ENCODE measurements at regions not wholly inside any gene's neighbourhood (a gene's known extent, or its start where the extent isn't known, plus 50 kb on each side); places are given as distances from the start of the nearest gene placed in this dataset.
"Not testable (repeated sequence)": the region's sequence is repeated elsewhere in the genome, so short reads cannot be mapped to it uniquely, and the experiment has no call there.

DNA sequence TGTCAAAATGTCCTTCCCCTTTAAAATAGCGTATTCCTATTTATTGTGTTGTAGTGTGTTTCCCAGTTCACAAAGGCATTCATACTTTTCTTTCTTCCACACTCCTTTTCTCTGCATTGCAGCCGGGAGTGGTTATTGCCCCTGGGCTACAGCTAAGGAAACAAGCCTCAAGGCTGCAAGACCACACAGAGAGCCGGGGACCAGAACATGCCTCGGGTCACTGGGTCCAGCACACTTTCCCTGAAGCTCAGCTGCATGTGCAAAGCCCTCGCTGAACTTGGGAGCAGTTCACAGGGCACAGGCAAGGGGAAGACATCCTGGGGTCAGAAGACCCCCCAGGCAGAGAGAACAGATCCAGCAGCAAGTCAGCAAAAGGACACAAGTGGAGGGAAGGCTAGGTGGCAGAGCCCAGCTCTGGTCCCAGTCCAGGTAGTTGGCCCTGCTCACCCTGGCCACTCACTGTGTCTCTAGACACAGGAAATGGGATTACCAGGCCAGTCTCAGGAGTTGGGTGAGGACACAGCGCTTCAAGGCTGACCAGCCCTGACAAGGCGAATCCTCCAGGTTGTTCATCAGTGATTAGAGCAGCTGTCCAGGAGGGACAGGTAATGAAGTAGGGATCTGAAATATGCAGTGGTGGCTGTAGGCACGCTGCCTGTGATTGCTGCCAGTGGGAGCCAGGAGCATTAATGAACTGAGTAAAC lies 118.2 kb downstream of the CD83 start:
- DNase-seq (ENCODE audit: extremely low spot score), result no peak
- Histone ChIP-seq H3K4me1 (no peaks in the 10 kb centered on the region), H3K27me3 (no peaks in the 10 kb centered on the region), H3K36me3 (no peaks in the 10 kb centered on the region), H3K9me3 (no peaks in the 10 kb centered on the region), H3K4me3 (no peak overlapping the region), H3K27ac (replicated peaks in 1 of 4) (no peak overlapping the region)
- 87% methylated on average over 8 of the region's 8 CpGs for WGBS
- intact Hi-C loops (cut with DNase I), result no loop called here
- TF ChIP-seq EP300 (IDR thresholded peaks at IDR 0.05) (no peak), CTCF (IDR thresholded peaks at IDR 0.05) (no peak), POLR2AphosphoS5 (IDR thresholded peaks at IDR 0.05) (no peak), POLR2A (IDR thresholded peaks at IDR 0.05; ENCODE audit: low read depth) (no peak)

- Histone ChIP-seq H3K27me3 (no peaks in the 10 kb centered on the region), H3K36me3 (no peaks in the 10 kb centered on the region), H3K4me1 (no peaks in the 10 kb centered on the region), H3K27ac (replicated peaks in 1 of 4) (no peak overlapping the region), H3K4me3 (no peak overlapping the region), H3K9me3 (no peaks in the 10 kb centered on the region)
- WGBS, result 95% methylated on average over 2 of the region's 2 CpGs
- intact Hi-C loops (cut with DNase I), result no loop called here
- TF ChIP-seq EP300 (IDR thresholded peaks at IDR 0.05) (no peak), POLR2A (IDR thresholded peaks at IDR 0.05; ENCODE audit: low read depth) (no peak), POLR2AphosphoS5 (IDR thresholded peaks at IDR 0.05) (no peak), CTCF (IDR thresholded peaks at IDR 0.05) (no peak)
- DNase-seq (ENCODE audit: extremely low spot score), result no peak
Observed at GRCh38 chr6:14239097-14239496, 121.5 kb downstream of the CD83 start.

DNA sequence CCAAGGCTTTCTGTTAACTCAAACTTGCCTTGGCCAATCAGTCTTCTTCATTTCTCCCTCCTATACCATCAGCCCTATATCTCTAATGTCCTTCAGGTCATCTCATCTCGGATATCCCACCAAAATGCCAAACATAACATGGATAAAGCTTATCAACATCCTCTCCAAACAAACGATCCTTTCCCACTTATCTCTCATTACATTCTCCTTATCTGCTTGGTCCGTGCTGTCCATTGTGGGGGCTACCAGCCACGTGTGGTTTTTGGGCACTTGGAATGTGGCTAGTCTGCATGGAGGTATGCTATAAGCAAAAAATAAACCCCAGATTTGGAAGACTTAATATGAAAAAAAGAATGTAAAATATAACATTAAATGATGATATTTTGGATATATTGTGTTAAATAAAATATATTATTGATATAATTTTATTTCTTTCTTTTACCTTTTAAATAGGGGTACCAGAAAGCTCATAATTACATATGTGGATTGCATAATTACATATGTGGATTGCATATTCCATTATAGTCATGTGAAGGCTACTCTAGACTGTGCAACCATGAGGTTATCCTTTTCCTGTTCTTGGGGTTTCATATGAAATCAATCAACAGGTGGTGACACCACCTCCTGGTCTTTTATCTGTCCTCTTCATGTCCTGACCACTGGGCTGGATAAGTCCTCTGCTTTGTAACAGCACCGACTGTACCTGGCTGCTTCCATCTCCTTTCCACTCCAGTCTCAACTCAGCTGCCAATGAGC lies 123.0 kb downstream of the CD83 start:
- no peak overlapping the region for H3K4me3 ChIP-seq
- no peaks in the 10 kb centered on the region for H3K9me3 ChIP-seq
- intact Hi-C loops (cut with DNase I), result no loop called here
- H3K27ac ChIP-seq (replicated peaks in 1 of 4), result no peak overlapping the region
- no peaks in the 10 kb centered on the region for H3K4me1 ChIP-seq
- DNase-seq (ENCODE audit: extremely low spot score), result no peak
- no peaks in the 10 kb centered on the region for H3K27me3 ChIP-seq
- 64% methylated on average over 5 of the region's 5 CpGs for WGBS
- H3K36me3 ChIP-seq, result no peaks in the 10 kb centered on the region
- TF ChIP-seq POLR2AphosphoS5 (IDR thresholded peaks at IDR 0.05), result no peak
- no peak for TF ChIP-seq POLR2A (IDR thresholded peaks at IDR 0.05; ENCODE audit: low read depth)
- TF ChIP-seq CTCF (IDR thresholded peaks at IDR 0.05), result no peak
- TF ChIP-seq EP300 (IDR thresholded peaks at IDR 0.05), result no peak

DNA sequence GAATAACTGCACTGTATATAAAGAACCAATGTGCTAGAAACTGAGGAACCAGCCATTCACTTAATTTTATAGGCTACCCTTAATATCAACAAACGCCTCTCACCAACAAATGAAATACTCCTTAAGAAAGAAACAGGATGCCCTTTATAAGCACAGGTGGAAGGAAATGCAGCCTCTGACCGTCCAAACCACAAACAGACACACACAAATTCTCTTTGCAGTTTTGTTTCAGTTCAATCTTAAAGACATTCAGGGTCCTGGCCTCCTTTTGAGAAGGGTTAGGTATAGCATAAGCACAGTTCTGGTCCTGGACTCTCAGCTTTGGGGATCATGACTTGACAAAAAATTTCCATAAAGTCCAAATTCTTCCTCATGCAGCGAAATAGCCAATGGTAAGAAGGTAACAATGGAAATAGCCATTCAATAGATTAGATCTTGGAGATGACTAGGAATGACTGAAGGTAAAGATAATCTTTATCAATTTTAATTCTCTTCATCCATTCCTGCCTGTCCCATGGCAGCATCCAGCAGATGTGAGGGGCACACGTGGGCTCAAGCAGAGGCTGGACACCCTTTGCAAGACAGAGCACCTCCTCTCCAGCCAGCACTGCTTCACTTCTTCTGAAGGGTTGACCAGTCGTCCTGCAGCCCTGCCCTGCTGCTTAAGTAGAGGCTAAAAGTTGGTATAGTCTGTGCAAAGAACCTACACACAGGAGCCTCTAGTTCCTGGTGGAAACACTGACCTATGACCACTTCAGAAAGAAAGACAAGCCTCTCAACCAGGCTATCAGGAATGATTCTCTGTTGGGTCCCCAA lies 123.9 kb downstream of the CD83 start:
- 77% methylated on average over 5 of the region's 5 CpGs for WGBS
- Histone ChIP-seq H3K9me3 (no peaks in the 10 kb centered on the region), H3K4me3 (no peak overlapping the region), H3K36me3 (no peaks in the 10 kb centered on the region), H3K27me3 (no peaks in the 10 kb centered on the region), H3K27ac (replicated peaks in 1 of 4) (no peak overlapping the region), H3K4me1 (no peaks in the 10 kb centered on the region)
- DNase-seq (ENCODE audit: extremely low spot score), result peak; percentile 75
- intact Hi-C loops (cut with DNase I), result no loop called here
- TF ChIP-seq CTCF (IDR thresholded peaks at IDR 0.05) (no peak), POLR2A (IDR thresholded peaks at IDR 0.05; ENCODE audit: low read depth) (no peak), POLR2AphosphoS5 (IDR thresholded peaks at IDR 0.05) (no peak), EP300 (IDR thresholded peaks at IDR 0.05) (no peak)

DNA sequence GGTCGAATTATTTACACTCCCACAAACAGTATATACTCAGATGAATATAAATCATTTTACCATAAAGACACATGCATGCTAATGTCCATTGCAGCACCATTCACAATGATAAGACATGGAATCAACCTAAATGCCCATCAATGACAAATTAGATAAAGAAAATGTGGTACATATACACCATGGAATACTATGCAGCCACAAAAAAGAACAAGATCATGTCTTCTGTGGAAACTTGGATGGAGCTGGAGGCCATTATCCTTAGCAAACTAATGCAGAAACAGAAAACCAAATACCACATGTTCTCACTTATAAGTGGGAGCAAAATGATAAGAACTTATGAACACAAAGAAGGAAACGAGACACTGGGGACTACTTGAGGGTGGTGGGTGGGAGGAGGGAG lies 125.3 kb downstream of the CD83 start:
- H3K4me3 ChIP-seq; intact Hi-C loops (cut with DNase I); H3K4me1 ChIP-seq; H3K36me3 ChIP-seq; H3K27ac ChIP-seq (replicated peaks in 1 of 4); H3K27me3 ChIP-seq; DNase-seq (ENCODE audit: extremely low spot score); H3K9me3 ChIP-seq: not testable (repeated sequence)
- 93% methylated on average over 2 of the region's 2 CpGs for WGBS
